ENCODE measurements at regions not wholly inside any gene's neighbourhood (a gene's known extent, or its start where the extent isn't known, plus 50 kb on each side); places are given as distances from the start of the nearest gene placed in this dataset.
A peak's percentile ranks its signal among the peaks of the same experiment; 100 is the strongest.

- peak overlapping the region; percentile 48; the same call in 1 of the 2 replicates for H3K18ac ChIP-seq (ENCODE audit: low read depth, low read length)
- peaks cover 12% of the 10 kb centered on the region; the same call in 1 of the 2 replicates for H3K27me3 ChIP-seq (ENCODE audit: control insufficient read depth, insufficient read depth, low read length)
- BruUV-seq (replicated peaks) = no TSS peak
- POLR2A ChIA-PET (ENCODE audit: unreplicated experiment) = no interaction called here
- WGBS, 2 experiments (ENCODE audit: extremely low coverage in 2 of 2, insufficient read length in 1 of 2) = no CpG with 5 or more reads among the region's 3 CpGs
- peak overlapping the region in 1 of 2 experiments; percentile 12; a peak in 2 of 4 replicates for H4K8ac ChIP-seq (ENCODE audit: low read depth in 2 of 2, low read length in 2 of 2)
- no peak overlapping the region for H3K9ac ChIP-seq (ENCODE audit: low read depth, low read length)
- no peak overlapping the region for H3K4ac ChIP-seq (ENCODE audit: low read depth, low read length)
- H3K27ac ChIP-seq (ENCODE audit: insufficient read depth, low read length) = peak overlapping the region; percentile 35; the same call in 1 of the 2 replicates
- no peak overlapping the region for H2BK5ac ChIP-seq (ENCODE audit: low read depth, low read length, poor library complexity, severe bottlenecking)
- intact Hi-C loops (cut with micrococcal nuclease) = loop anchor here (2.0 kb wide), 1 partner anchor 227 kb away; no protein-coding TSS in a partner anchor
- peak overlapping the region; percentile 13; the same call in 1 of the 2 replicates for H2BK120ac ChIP-seq (ENCODE audit: low read depth, low read length)
- DNase-seq (no peak), ATAC-seq (ENCODE audit: low read depth) (no peak)
- in situ Hi-C loops (cut with MboI; ENCODE audit: low sequenced_read_pairs) = no loop called here
- H2BK20ac ChIP-seq (ENCODE audit: low read depth, low read length) = peak overlapping the region; percentile 15; the same call in 1 of the 2 replicates
- TF ChIP-seq NFE2L2 (IDR thresholded peaks at IDR 0.05; ENCODE audit: low read depth, low read length) (no peak), RAD21 (IDR thresholded peaks at IDR 0.05; ENCODE audit: low read length) (no peak), MAZ (IDR thresholded peaks at IDR 0.05; ENCODE audit: borderline replicate concordance, low read depth, low read length) (no peak), CHD1 (IDR thresholded peaks at IDR 0.05; ENCODE audit: low read depth, low read length) (no peak), CEBPB (IDR thresholded peaks at IDR 0.05; ENCODE audit: low read depth, low read length) (no peak), ELK1 (IDR thresholded peaks at IDR 0.05; ENCODE audit: borderline replicate concordance, low read depth, low read length) (no peak), MAFK (IDR thresholded peaks at IDR 0.05; ENCODE audit: low read depth, low read length) (no peak), MXI1 (IDR thresholded peaks at IDR 0.05; ENCODE audit: borderline replicate concordance, low read depth, low read length) (no peak), FOS (IDR thresholded peaks at IDR 0.05; ENCODE audit: low read depth, low read length) (no peak), RCOR1 (IDR thresholded peaks at IDR 0.05; ENCODE audit: insufficient replicate concordance, low read length) (no peak), CTCF (conservative IDR thresholded peaks at IDR 0.05; ENCODE audit: low read depth, low read length) (no peak), SMC3 (IDR thresholded peaks at IDR 0.05; ENCODE audit: low read depth, low read length) (no peak), RFX5 (IDR thresholded peaks at IDR 0.05; ENCODE audit: low read depth, low read length) (no peak), USF2 (IDR thresholded peaks at IDR 0.05; ENCODE audit: low read depth, low read length) (no peak), POLR2A (IDR thresholded peaks at IDR 0.05; ENCODE audit: low read depth, low read length) (no peak), BHLHE40 (IDR thresholded peaks at IDR 0.05; ENCODE audit: low read depth, low read length) (no peak)
- no peaks in the 10 kb centered on the region for H4K20me1 ChIP-seq (ENCODE audit: insufficient read depth, low read length)
- peak overlapping the region; percentile 36; the same call in 1 of the 2 replicates for H3K4me3 ChIP-seq (ENCODE audit: insufficient read depth, low read depth, low read length)
- no peak overlapping the region for H2BK15ac ChIP-seq (ENCODE audit: low read depth, low read length)
- no peak overlapping the region for H2AK9ac ChIP-seq (replicated peaks; ENCODE audit: low read depth, low read length, poor library complexity)
- peaks cover 4% of the 10 kb centered on the region; the same call in 1 of the 2 replicates for H3K9me1 ChIP-seq (ENCODE audit: insufficient read depth, low read length)
- H3K23ac ChIP-seq (ENCODE audit: low read depth, low read length) = no peak overlapping the region
- H4K91ac ChIP-seq (ENCODE audit: insufficient read depth, low read depth, low read length) = no peak overlapping the region; the same call in 1 of the 2 replicates
- H3K4me2 ChIP-seq (ENCODE audit: low read depth, low read length) = peak overlapping the region; percentile 75
- H2AK5ac ChIP-seq (ENCODE audit: low read depth, low read length) = no peak overlapping the region
- no peaks in the 10 kb centered on the region for H3K36me3 ChIP-seq (ENCODE audit: control insufficient read depth, insufficient read depth, low read length)
- dilution Hi-C loops (cut with HindIII; ENCODE audit: low sequenced_read_pairs, unreplicated experiment) = no loop called here
- H3K79me1 ChIP-seq (ENCODE audit: low read depth in 1 of 2, low read length in 2 of 2) = no peaks in the 10 kb centered on the region
- no peaks in the 10 kb centered on the region for H3K9me3 ChIP-seq (ENCODE audit: control insufficient read depth, insufficient read depth, low read length)
- no peak overlapping the region; the same call in 1 of the 2 replicates for H4K5ac ChIP-seq (ENCODE audit: low read depth, low read length)
- H3K4me1 ChIP-seq (ENCODE audit: control insufficient read depth, insufficient read depth, low read length) = peaks cover 5% of the 10 kb centered on the region; the same call in 1 of the 2 replicates
- H3K56ac ChIP-seq (ENCODE audit: extremely low read depth, insufficient read depth, low read length) = no peak overlapping the region
- H3K14ac ChIP-seq (replicated peaks; ENCODE audit: low read depth, low read length) = no peak overlapping the region
- peak overlapping the region; percentile 54 for H2AFZ ChIP-seq (replicated peaks; ENCODE audit: low read length, poor library complexity)
- CTCF ChIA-PET = no interaction called here
Observed at GRCh38 chr11:122441666-122442035, 213.9 kb upstream of the UBASH3B start.
